ENCODE measurements at regions not wholly inside any gene's neighbourhood (a gene's known extent, or its start where the extent isn't known, plus 50 kb on each side); places are given as distances from the start of the nearest gene placed in this dataset.

DNA sequence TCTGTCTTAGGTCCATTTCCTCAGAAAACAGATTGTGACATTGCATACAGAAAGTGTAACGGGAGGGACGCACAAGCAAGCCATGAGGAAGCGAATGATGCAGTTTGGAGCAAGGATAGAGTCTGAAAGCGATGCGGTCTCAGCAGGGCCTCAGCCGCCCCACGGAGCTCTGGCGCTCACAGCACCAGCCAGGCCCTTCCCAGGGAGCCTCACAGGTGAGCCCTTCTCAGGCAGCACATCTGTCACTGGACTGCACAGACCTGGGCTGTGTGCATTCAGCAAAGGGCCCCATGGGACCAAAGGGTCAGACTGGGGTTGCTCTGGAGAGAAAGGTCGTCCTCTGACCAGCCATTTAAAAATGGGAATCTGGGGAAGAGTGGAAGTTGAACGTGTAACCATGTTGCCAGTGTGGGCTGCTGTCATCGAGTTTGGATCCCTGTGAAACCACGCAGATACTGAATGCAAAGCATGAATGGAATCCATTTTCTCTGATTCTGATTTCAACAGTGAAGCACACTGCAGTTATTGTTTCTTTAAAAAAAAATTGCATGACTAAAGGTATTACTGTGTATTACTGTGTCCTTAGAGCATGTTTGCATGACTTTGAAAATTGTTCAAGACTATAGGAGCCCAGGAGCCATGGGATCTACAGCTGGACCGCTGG is 350.0 kb upstream of the AKR1E2 start:
- no peak for DNase-seq

DNA sequence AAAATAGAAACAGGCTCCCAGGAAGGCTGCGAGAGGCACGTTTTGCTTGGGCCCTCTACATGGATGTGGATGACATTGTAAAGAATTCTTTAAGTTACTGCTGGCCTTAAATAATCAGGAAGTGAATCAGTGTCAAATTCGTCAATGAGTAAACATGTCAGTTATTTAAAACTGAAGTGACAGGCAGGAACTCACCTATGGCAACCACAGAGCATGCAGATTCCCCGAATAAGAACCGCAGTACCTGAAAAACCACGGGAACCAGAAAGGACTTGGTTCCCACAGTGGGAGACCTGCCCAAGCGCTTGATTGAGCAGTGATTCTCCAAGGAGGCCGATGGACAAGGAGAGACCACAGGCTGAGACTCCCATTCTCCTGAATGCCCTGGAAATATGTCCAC is 351.2 kb upstream of the AKR1E2 start:
- DNase-seq: no peak

DNA sequence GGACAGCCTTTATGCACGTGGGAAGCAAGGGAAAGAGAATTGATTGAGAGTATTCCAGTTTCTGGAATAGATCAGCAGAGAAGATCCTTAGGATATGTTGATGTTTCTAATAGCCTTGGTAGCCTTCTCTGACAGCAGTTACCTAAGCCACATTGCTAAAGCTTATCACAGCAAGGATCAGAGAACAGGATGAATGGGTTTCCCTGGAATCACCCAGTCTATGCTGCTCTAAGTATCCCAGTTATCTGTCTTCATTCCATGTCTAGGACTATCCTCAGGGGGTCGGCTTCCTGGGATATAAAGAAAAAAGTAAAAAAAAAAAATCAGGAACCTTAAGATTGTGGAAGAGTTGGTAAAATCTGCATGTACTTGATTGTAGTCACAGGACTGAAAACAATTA is 352.0 kb upstream of the AKR1E2 start:
- no peak for DNase-seq

DNA sequence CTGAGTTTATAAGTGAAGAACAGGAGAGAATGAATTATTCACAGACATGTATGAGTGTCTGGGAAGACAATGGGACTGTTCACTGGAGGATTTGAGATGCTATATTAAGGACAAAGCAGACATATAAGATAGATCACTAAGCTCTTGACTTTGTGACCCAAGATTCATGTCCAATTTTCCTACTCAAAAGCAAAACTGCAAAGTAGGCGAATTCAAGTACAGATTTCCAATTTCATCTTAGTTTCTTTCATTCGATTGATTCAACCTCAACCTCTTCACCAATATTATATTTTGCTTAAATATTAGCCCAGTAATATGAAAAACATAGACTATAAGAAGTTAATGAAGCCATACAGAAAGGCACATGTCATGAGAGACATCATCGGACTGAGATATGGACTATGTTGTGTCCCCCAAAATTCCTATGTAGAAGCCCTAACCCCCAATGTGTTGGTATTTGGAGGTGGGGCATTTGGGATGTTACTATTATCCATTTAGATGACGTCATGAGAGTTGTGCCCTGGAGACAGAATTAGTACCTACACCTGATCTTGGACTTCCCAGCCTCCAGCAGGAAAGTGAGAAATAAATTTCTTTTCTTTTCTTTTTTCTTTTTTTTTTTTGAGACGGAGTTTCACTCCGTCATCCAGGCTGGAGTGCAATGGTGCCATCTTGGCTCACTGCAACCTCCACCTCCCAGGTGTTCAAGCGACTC is 353.7 kb upstream of the AKR1E2 start:
- no peak for DNase-seq

DNA sequence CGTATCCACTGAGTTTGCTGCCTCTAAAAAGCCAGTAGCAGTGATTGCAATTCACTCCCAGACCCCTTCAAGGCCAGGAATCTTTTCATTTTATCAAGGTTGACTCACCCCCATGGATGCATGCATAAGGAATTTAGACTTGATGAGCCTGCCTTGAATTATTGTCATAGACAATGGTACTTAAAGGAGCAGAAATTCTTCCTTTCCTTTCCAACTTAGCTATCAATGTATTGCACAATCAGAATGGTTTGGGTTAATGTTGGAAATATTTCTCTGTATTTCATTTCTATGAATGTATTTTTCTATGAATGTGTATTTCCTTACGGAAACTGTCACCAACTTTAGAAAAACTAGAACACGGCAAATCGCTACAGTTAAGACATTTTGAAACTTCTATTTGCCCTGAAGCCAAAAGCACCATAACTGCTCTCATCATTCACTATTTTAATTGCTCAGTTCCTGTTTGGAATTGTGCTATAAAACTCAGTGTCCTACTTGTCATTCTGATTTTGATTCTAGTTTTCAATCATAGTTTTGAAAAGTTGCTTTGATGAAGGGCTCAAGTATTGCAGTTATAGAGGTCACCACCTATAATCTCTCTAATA is 355.7 kb upstream of the AKR1E2 start:
- no peak for DNase-seq

DNA sequence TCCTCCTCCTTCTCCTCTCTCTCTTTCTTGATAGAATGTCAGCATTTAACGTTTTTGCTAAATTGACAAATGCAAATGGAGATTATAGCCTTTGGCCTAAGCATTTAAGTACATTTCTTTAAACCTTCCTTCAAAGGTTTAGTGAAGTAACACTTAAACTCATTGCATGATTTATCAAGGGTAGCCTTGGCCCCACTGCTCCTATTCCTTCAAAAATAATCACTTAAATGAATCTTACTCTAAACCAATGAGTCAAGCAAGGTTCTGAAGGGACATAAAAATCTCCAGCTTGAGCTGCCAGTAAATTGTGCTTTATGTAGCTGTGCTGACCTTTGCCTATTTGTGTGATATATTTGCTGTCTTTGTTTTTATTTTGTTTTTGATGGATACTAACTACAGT is 358.5 kb upstream of the AKR1E2 start:
- no peak for DNase-seq

DNA sequence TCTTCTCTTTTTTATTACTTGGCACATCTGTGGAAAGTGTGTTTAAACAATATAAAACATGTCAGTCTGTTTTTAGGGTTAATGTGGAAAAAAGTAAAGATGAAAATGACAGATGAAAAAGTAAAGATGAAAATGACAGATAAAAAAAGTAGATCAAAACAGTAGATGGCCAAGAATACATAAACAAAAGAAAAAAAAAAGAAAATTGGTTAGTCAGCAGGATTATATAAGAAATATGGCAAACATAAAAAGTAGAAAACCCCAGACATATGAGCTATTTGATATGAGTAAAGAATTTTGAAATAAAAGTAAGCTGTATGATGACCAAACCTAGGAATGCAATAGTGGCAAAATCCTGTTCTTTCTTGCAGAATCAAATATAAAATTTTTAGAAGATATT is 365.7 kb upstream of the AKR1E2 start:
- DNase-seq: no peak

DNA sequence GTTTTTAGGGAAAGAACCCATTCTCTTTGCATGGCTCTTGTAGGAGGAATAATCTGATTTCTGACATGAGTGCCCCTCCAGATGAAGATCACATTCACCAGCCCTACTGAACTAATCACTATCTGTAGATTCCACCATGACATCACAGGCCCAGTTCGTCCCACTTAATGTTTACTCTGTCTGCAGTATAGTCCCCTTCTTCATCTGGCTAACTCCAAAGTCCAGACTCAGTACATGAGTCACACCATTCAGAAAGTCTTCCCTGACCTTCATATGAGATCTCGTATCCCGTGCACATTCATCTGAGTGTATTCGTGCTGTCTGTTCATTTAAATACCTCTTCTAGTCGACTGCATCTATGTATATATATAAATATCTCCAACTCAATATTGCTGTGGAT is 366.5 kb upstream of the AKR1E2 start:
- DNase-seq: no peak

DNA sequence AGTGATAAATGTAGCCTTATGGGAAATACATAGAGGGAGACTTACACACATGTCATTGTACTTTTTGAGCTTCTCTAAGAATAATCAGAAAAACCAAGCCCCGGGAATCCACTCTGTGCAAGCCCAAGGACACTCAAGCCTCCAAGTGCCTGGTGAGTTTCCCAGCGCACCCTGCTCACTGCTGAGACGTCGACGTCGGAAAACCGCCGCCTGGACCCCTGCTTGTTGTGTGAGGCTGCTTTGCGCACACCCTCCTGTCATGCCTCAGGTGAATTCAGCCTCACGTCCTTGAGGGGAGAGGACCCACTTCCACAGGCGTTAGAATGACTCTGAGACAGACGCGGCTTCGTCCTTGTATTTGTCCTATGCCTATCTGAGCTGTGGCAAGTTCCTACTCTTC is 368.4 kb upstream of the AKR1E2 start:
- no peak for DNase-seq

DNA sequence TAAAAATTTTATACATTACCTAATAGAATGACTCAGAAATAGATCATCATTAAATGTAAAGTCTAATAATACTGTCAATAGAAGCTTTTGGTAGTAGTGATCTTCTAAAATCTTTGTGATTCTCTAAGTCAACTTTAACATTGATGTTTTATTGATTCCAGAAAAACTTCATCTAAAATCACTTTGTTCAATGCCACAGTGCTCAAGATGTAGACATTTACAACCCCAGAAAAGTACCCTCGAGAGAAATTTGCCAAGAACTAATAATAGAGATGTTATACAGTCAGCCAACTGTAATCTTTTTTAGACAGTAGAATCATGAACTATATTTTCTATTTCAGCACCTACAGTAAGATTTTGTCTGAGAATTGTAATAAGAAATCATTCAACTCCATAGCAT is 369.2 kb upstream of the AKR1E2 start:
- DNase-seq: no peak

DNA sequence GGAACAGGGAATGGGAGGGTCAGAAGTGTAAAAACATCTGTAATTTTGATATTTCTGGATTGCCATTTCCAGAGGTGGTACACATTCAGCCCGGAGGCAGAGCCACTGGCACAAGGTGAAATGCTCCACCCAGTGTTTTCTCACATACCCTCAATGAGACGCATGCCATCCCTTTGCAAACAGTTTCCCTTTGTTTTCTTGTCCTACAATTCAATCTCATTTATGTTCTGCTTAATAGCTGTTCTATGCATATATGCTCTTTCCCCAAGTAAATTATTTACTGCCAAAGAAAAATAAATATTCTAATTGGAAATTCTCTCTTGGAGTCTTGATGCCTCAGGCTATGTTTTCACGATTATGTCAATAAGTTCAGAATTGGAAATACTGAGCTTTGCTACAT is 369.7 kb upstream of the AKR1E2 start:
- DNase-seq: no peak

DNA sequence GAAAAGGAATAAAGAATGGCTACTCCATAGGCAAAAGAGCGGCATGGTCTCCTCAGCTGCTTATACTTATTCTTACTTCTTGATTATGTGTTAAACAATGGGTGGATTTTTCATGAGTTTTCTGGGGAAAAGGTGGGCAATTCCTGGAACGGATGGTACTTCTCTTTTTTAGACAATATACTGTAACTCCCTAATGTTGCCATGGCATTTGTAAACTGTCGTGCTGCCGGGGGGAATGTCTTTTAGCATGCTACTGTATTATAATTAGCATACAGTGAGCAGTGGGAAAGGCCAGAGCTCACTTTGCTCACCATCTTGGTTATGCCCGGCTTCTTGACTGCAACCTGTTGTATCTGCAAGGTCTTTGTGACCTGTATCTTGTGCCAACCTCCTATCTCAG is 372.1 kb upstream of the AKR1E2 start:
- DNase-seq: no peak

DNA sequence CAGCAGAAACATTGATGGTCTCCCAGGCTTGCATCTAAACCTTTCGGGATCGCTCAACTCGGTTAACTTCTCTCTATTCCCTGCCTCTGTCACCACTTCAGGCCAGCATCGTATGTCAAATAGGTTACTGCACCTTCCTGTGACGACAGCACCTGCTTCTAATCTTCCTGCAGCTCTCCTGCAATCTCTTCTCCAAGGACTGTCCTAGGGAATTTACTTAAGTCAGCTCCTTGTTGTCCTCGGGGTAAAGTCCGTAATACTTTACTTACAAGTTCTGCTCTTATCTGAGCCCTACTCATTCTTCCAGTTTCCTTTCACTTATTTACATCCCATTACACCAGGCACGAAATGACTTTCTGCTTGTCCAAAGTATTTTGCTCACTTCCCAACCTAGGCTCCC is 372.7 kb upstream of the AKR1E2 start:
- DNase-seq: no peak

DNA sequence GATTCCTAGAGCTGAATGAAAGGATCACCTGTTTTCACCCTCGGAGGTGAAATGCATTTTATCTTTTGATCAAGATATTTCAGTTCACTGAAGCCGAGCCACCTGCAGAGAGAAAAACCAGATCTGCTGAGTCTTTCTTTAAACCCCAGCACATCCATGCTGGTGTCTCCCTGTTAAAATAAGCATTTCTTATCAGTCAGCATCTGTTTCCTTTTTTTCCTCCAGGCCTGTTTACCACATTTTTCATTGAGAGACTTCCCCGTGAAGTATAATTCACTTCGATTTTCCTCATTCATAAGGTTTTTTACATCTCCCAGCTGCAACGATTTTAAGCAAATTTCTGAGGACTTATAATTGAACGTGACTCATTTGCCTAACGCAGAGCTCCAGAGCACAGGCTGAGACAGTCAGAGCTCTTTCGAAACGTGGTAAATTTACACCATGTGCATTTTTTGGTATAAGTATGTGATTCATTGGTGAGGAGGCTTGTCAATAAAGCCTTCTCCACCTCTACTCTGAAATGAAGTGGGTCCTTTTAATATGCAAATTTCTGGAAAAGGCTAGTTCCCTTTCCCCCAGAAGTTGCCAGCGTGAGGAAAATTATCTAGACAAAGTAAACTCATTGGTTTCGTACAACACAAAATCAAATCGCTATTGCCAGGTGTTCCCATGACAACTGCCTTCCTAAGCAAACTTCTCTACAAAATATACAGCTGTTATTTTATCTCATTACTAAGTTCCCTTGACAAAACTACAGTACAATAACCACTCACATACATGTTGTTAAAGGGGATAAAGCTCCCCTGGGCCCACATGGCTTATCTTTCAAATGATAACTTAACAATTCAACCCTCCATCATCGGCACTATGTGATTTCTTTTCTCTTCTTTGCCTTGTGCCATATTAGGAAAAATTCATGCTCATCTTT is 374.8 kb upstream of the AKR1E2 start:
- DNase-seq: no peak

DNA sequence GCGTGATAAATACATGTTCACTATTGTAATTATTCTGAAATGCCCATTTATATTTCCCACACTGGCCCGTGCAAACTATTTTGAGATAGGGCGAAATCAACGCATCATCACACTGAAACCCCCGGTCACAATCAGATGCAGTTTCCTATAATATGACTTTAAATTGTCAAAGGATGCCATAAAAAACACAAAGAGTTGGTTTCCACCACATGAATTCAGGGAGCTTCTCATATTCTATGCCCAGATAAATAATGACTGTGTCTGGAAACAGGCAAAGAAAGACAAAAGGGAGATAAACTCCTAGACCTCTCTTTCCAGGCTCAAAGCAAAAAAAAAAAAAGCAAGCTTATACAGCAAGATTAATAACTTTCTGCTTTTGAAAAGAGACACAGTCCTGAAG is 375.8 kb upstream of the AKR1E2 start:
- no peak for DNase-seq

DNA sequence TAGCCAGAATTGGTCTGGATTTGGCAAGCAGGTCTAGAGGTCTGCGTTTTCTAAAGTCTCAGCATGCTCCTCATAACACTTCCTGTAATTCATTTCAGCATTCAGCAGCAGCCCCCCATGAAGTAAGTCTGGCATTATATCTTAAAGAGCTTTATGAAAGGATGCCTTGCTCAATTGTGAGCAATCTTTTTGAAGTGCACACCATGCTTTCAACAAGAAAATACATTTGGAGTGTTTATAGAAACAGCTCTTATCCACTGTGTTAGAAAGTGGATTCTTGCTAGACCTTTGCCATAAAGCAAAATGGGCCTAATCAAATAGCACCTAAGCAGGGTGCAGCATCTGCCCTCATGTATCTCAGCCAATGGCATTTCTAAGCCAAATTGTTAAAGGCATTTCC is 378.0 kb upstream of the AKR1E2 start:
- no peak for DNase-seq

DNA sequence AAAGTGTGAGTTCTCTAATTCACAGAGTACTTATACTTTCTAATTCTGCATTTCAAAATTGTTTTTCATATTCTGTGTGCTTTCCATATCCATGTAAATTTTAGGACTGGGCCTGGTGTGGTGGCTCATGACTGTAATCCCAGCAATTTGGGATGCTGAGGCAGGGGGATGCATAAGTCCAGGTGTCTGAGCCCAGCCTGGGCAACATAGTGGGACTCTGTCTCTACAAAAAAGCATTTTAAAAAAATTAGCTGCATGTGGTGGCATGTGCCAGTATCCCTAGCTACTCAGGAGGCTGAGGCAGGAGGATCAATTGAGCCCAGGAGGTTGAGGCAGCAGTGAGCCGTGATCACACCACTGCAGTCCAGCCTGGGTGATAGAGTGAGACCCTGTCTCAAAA is 382.6 kb upstream of the AKR1E2 start:
- DNase-seq: no peak

DNA sequence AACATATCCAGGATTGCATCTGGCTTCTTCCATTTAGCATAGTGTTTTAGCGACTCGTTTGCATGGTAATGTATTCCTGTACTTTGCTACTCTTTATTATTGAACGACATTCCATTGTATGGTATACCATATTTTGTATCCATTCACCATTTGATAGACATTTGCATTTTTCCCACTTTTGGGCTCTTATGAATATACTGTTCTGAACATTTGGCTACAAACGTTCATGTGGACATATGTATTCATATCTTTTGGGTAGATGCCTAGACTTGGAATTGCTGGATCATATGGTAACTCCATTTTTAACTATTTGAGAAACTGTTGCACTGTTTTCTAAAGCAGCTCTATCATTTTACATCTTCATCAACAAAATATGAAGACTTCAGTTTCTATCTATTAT is 383.7 kb upstream of the AKR1E2 start:
- DNase-seq: no peak

DNA sequence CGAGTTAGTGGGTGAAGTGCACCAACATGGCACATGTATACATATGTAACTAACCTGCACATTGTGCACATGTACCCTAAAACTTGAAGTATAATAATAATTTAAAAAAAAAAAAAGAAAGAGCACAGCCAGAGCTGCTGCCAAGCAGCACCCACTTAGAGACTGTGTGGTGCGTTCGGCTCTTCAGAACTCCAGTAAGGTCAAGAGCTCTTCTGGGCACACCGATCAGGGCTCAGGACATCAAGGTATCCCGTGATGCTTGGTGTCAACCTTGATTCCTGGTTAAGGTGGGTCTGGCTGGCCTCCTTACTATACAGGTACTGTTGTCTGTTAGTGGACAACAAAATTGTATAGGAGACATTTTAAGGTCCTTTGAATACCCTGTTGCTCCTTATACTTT is 385.7 kb upstream of the AKR1E2 start:
- no peak for DNase-seq

DNA sequence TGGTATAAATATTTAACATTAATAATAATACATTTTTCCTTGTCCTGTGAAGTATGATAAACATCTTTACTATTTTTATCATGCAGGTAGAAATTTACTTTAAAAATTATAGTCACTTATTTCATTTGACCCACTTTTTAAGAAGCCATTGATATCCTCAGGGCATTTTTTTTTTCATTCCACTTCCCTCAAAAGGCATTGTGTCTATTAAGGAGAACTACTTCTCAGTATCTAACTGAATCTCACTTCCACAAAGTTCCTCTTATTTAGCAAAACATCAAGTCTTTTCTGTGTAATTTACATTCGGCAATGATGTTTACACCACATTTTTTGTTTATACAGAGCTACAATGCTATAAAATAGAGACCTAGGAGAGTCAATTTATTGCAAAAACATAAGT is 388.2 kb upstream of the AKR1E2 start:
- DNase-seq: no peak

DNA sequence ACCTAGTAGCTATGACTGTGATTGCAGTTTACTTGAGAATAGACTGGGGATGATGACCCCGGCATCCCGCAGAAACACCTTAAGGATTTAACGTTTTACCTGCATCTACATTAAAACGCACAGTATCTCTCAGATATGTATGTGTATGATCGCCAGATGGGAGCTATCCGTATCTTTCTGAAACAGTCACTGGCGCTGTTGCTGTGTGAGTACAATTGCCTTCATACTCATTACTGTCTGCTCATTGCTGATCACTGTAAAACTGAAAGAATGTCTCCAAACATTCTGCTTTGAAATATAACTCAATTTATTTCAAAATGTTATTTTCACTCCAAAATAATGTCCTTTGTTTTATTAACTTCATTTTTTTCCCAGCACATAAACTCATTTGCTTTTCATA is 388.9 kb upstream of the AKR1E2 start:
- no peak for DNase-seq

DNA sequence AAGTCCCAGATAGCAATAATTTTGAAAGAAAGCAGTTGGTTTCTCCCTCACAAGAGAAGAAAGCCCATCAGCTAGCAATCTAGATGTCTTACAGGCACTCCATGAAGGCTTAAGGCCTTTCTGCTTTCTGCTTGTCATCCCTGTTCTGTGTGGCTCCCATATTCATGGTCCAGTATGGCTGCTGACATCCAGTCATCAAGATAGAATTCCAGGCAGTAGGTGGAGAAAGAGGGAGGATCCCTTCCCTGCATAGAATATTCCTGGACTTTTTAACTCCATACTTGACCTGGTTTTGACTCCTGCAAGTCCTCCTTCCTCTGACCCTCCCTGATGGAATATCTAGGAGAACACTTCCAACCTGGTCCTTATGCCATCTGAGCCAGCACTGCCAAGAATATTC is 389.9 kb upstream of the AKR1E2 start:
- no peak for DNase-seq

DNA sequence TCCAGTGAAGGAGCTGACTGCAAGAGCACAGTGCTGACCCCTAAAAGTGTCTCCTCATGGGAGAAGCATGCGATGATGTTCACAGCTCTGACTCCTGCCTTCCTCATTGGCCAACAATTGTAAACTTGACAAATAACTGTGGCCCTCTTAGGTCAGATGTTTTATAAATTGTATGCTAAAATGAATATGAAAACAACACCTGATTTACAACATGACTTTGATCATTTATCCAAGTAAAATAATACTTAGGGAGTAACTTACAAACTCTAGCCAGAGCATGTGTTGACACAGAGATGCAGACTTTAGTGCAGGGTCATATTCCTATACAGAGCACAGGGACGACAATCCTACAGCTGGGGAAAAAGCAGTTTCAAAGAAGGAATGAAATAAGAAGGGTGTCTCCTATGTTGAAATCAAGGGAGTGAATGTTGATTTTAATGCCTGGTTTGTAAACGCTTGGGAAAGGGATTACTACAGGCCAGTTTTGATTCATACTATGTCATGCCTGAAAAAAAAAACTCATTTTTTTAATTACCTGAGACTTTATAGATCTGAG is 391.4 kb upstream of the AKR1E2 start:
- DNase-seq: no peak

Measured in activated CD4-positive, CD25-positive, alpha-beta regulatory T cell treated with anti-CD3 and anti-CD28 coated beads, Interleukin-2, amount 50 U/mL, for 72 hours (primary cell).